Panc1 (cell line): ENCODE measurements at regions not wholly inside any gene's neighbourhood (a gene's known extent, or its start where the extent isn't known, plus 50 kb on each side); places are given as distances from the start of the nearest gene placed in this dataset.

Experiments used
- ATAC-seq: fragments of 200-7000 bp; cut with Tn5 transposase; 2 replicates; pipeline ENCODE4 v1.9.1; 2020; ENCODE audit warnings: mild to moderate bottlenecking, moderate library complexity
- BruUV-seq: library from RNA; stranded (reverse); fragments of 400-500 nt; replicated peaks from 2 replicates; lab custom pipeline; 2021; lab: Mats Ljungman, UMichigan
- CTCF ChIA-PET: fragments of 300-600 bp; sonication (Branson Sonifier 250); formaldehyde crosslinking; loops from one replicate; lab custom pipeline; 2022; ENCODE audit warnings: antibody characterized with exemption; lab: Charles Lee
- POLR2A ChIA-PET: fragments of 300-600 bp; sonication (Branson Sonifier 250); formaldehyde crosslinking; loops from one replicate; lab custom pipeline; 2022; ENCODE audit warnings: antibody characterized with exemption; lab: Charles Lee
- DNase-seq: peaks from one replicate; pipeline ENCODE4 v3.0.0-alpha.2; 2010; ENCODE audit warnings: low read depth, low spot score
- H3K27ac ChIP-seq: 2 replicates; pipeline ENCODE4 v1.5.1; 2011; ENCODE audit warnings: mild to moderate bottlenecking, low read length, inconsistent platforms
- H3K27me3 ChIP-seq: fragments of 200-500 bp; sonication (Bioruptor generic); 2 replicates; pipeline ENCODE4 v1.6.0; 2014; ENCODE audit warnings: low read length, inconsistent platforms; ENCODE audit not compliant: control insufficient read depth, insufficient read depth
- H3K36me3 ChIP-seq: fragments of 200-500 bp; sonication (Bioruptor generic); 2 replicates; pipeline ENCODE4 v1.5.1; 2014; ENCODE audit warnings: inconsistent platforms, mild to moderate bottlenecking, low read length, moderate library complexity; ENCODE audit not compliant: control insufficient read depth, insufficient read depth
- H3K4me1 ChIP-seq: 2 replicates; pipeline ENCODE4 v1.5.1; 2011; ENCODE audit warnings: inconsistent platforms, mild to moderate bottlenecking, low read length, moderate library complexity; ENCODE audit not compliant: control insufficient read depth, insufficient read depth
- H3K4me3 ChIP-seq, 2 experiments: 2 replicates each; pipeline ENCODE4 v1.5.1; 2011 to 2012; ENCODE audit warnings: low read depth in 2 of 2, low read length in 2 of 2, mild to moderate bottlenecking in 2 of 2, inconsistent platforms in 1 of 2, moderate library complexity in 1 of 2
- H3K9me3 ChIP-seq: fragments of 200-500 bp; sonication (Bioruptor generic); 2 replicates; pipeline ENCODE4 v1.5.1; 2014; ENCODE audit warnings: low read depth, mild to moderate bottlenecking, inconsistent platforms, low read length, moderate library complexity; ENCODE audit not compliant: control insufficient read depth, insufficient read depth
- CTCF ChIP-seq: fragments of 450-650 bp; IDR thresholded peaks from 2 replicates; pipeline ENCODE4 v1.5.1; 2017; ENCODE audit warnings: mild to moderate bottlenecking
- POLR2AphosphoS5 ChIP-seq: IDR thresholded peaks from 2 replicates; pipeline ENCODE4 v1.6.1; 2012; ENCODE audit warnings: mild to moderate bottlenecking, low read depth, low read length, moderate library complexity
- SIN3A ChIP-seq: IDR thresholded peaks from 2 replicates; pipeline ENCODE4 v1.6.1; 2012; ENCODE audit warnings: low read depth, mild to moderate bottlenecking, low read length, moderate library complexity, borderline replicate concordance; ENCODE audit not compliant: insufficient read depth
- TCF7L2 ChIP-seq: IDR thresholded peaks from 2 replicates; pipeline ENCODE4 v1.6.1; 2011; ENCODE audit warnings: mild to moderate bottlenecking, low read depth, low read length, inconsistent platforms
- in situ Hi-C: cut with HindIII; loops from 2 replicates; pipeline ENCODE4 v1.10.0; 2016; ENCODE audit warnings: low sequenced_read_pairs, low pct_unique_long_range_greater_than_20kb
- intact Hi-C: fragments of 100-400 bp; cut with micrococcal nuclease; formaldehyde crosslinking; loops from one replicate; pipeline ENCODE4 v1.10.0; 2022; ENCODE audit not compliant: unreplicated experiment
- TF ChIP-seq, protein P1 (sequence below), 2 experiments: IDR thresholded peaks; 2 replicates each; pipeline ENCODE4 v1.6.1; 2011 to 2012; ENCODE audit warnings: low read depth in 2 of 2, control low read depth in 1 of 2, low read length in 1 of 2, mild to moderate bottlenecking in 1 of 2, moderate library complexity in 1 of 2; ENCODE audit not compliant: insufficient read depth in 1 of 2

DNA sequence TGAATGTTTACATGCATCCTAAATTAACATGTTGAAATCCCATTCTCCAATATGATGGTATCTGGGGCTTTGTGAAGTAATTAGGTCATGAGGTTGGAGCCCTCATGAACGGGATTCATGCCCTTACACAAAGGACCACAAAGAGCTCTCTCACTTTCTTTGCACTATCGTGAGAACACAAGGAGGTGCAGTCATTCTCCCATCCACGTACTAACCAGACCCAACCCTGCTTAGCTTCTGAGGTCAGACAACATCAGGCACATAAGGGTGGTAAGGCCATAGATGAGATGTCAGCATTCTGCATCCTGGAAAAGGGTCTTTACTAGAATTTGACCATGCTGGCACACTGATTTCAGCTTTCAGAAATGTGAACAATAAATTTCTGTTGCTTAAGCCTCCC is 1211.9 kb upstream of the MIR17HG start:
- Histone ChIP-seq H3K36me3 (no peaks in the 10 kb centered on the region), H3K27me3 (no peaks in the 10 kb centered on the region), H3K9me3 (no peaks in the 10 kb centered on the region), H3K27ac (no peak overlapping the region), H3K4me3 (no peak overlapping the region), H3K4me1 (no peaks in the 10 kb centered on the region)
- no peak for TF ChIP-seq POLR2AphosphoS5
- TF ChIP-seq TCF7L2, result no peak
- TF ChIP-seq CTCF, result no peak
- no peak for TF ChIP-seq SIN3A
- TF ChIP-seq, protein P1, sequence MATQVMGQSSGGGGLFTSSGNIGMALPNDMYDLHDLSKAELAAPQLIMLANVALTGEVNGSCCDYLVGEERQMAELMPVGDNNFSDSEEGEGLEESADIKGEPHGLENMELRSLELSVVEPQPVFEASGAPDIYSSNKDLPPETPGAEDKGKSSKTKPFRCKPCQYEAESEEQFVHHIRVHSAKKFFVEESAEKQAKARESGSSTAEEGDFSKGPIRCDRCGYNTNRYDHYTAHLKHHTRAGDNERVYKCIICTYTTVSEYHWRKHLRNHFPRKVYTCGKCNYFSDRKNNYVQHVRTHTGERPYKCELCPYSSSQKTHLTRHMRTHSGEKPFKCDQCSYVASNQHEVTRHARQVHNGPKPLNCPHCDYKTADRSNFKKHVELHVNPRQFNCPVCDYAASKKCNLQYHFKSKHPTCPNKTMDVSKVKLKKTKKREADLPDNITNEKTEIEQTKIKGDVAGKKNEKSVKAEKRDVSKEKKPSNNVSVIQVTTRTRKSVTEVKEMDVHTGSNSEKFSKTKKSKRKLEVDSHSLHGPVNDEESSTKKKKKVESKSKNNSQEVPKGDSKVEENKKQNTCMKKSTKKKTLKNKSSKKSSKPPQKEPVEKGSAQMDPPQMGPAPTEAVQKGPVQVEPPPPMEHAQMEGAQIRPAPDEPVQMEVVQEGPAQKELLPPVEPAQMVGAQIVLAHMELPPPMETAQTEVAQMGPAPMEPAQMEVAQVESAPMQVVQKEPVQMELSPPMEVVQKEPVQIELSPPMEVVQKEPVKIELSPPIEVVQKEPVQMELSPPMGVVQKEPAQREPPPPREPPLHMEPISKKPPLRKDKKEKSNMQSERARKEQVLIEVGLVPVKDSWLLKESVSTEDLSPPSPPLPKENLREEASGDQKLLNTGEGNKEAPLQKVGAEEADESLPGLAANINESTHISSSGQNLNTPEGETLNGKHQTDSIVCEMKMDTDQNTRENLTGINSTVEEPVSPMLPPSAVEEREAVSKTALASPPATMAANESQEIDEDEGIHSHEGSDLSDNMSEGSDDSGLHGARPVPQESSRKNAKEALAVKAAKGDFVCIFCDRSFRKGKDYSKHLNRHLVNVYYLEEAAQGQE (IDR thresholded peaks at IDR 0.05; ENCODE audit: insufficient read depth in 1 of 2, low read depth in 2 of 2, low read length in 1 of 2), result no peak
- in situ Hi-C loops (no loop called here), intact Hi-C loops (no loop called here)
- POLR2A ChIA-PET, result no interaction called here
- no peak for ATAC-seq
- DNase-seq, result no peak
- CTCF ChIA-PET, result no interaction called here
- BruUV-seq, result no TSS peak

GRCh38 chr13:90142251-90142650 is 1205.2 kb upstream of the MIR17HG start:
- TF ChIP-seq SIN3A (no peak), POLR2AphosphoS5 (no peak), TCF7L2 (no peak), CTCF (no peak)
- TF ChIP-seq, protein P1 (IDR thresholded peaks at IDR 0.05; ENCODE audit: insufficient read depth in 1 of 2, low read depth in 2 of 2, low read length in 1 of 2), result no peak
- Histone ChIP-seq H3K36me3 (no peaks in the 10 kb centered on the region), H3K9me3 (no peaks in the 10 kb centered on the region), H3K4me1 (no peaks in the 10 kb centered on the region), H3K27me3 (no peaks in the 10 kb centered on the region), H3K4me3 (no peak overlapping the region), H3K27ac (no peak overlapping the region)
- ChIA-PET CTCF (no interaction called here), POLR2A (no interaction called here)
- in situ Hi-C loops, result no loop called here
- no TSS peak for BruUV-seq
- DNase-seq (no peak), ATAC-seq (no peak)
- intact Hi-C loops, result no loop called here
